Middle frontal gyrus (tissue), 1 donor: ENCODE measurements at regions not wholly inside any gene's neighbourhood (a gene's known extent, or its start where the extent isn't known, plus 50 kb on each side); places are given as distances from the start of the nearest gene placed in this dataset.
A peak's percentile ranks its signal among the peaks of the same experiment; 100 is the strongest.
"Not testable (repeated sequence)": the region's sequence is repeated elsewhere in the genome, so short reads cannot be mapped to it uniquely, and the experiment has no call there.

Source experiments
- DNase-seq: peaks from one replicate; pipeline ENCODE4 v3.0.0-alpha.2; 2015; ENCODE audit warnings: low spot score; ENCODE audit errors: extremely low spot score

DNA sequence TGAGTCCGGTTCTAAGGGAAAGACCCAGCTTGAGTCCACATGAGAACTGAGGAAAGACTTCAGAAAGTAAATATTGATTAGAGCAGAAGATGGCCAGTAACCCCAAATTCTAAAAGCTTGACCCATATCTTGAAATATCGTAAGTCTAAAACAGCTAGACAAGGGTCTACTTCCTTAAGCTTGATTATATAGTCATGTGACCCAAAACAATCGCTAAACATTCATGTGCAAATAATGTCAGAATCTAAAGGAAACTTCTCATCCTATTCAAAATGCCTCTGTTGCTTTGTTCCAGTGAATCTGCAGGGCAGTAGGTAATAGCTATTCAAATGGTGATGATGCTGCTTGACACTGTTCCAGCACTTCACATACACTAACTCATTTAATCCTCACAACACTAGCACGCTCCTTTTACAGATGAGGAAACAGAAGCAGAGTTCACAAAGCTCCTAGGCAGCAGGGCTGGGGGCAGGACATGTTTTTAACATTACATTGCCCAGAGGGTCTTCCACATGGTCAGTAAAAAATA lies 52.6 kb downstream of the TCF20 start:
- DNase-seq = no peak

DNA sequence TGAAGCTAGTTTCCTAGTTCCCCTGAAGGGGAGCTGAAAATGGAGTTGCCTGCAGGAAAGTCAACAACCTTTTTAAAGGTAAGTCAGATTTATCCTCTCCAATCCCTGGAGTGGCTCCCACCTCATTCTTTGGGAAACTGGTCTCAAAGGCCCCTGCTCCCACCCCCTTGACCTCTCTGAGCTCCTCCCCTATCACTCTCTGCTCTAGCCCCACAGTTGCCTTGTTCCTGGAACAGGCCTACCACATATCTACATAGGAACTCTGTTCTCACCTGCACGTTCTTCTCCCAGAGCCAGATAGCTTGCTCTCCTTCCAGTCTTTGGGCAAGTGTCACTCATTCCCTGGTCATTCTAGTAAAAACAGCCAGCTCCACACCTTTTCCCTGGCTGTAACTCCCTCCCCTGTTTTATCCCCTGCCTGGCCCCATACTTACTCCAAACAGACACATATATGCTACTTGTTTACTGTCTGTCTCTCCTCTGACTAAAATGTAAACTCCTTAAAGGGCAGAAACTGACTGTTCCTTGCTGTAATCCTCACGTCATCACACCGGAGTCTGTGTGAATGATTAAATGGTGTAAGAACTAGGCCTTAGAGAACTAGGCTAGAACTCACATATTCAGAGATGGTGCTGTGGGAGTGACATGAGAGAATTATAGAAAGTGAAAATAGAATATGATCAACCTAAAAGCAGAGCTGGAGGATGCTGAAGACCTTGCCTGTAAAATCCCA lies 53.3 kb downstream of the TCF20 start:
- no peak for DNase-seq

DNA sequence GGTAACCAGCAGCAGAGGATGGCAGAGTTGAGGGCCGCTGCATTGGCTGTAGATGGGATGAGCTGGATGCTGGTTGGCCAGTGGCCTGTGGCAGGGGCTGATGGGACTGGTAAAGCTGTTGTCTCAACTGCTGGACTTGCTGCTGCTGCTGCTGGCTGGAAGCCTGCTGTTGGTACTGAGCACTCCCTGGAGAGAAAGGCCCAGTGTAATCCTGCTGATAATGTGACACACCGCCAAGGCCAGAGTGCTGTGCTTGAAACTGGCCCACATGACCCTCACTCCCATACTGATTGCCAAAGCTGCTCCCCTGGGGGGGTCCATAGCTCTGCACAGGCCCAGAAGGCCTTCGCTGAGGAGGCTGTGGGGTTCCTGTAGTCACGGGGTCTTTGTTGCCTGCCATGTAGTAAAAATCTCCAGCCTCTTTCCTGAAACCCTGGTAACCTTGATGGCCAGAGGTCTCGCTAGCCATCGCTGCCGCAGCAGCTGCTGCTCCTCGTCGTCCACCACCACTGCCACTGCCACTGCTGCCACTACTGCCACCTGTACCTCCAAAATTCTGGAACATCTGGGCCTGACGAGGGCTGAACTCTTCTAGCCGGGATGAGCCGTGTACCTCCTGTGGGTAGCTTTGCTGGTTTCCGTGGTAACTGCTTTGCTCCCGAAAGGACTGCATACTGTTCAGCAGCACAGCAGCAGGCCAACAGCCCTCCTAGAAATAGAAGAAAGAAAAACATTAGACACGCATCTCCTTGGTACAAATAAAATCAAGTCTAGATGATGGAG lies 55.6 kb downstream of the TCF20 start:
- peak; percentile 64 for DNase-seq

DNA sequence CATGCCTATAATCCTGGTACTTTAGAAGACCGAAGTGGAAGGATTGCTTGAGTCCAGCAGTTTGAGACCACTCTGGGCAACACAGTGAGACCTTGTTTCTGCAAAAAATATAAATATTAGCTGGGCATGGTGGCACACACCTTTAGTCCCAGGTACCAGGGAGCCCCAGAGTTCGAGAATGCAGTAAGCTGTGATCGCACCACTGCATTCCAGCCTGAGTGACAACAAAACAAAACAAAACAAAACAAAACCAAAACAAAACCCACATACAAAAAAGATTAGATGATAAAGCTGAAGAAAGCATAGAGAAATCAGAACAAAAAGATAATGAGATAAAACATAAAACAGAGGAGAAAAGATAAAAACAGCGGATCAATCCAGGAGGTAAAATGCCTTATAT lies 62.1 kb downstream of the TCF20 start:
- no peak for DNase-seq

DNA sequence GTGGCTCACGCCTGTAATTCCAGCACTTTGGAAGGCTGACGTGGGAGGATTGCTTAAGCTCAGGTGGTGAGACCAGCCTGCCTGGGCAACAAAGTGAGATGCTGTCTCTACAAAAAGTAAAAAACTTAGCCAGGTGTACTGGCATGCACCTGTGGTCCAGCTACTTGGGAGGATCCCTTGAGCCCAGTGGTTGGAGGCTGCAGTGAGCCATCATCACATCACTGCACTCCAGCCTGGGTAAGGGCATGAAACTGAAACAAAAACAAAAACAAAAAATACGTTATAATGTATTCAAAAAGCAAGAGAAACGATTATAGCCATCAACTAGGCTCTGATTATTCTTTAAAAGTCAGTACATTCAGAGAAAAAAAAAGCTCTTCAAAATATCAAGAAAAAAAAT lies 62.5 kb downstream of the TCF20 start:
- DNase-seq = no peak

DNA sequence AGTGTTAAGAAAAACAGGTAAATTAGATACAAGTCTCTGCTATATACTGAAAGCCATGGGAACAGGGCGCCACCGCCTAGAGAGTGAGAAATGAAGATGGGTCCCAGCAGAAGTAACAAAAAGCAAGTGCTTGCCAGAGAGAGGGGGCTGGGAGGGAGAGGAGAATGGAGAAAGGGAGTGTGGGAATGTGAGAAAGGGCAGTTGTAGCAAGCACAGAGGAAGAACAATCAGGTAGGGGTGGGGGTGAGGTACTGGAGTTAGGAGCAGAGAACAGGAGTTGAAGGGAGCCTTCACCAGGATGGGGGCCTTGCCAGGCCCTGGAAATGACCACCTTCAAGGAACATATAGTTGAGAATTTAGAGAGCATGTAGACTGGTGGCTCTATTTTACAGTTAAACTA lies 66.8 kb downstream of the TCF20 start:
- no peak for DNase-seq

DNA sequence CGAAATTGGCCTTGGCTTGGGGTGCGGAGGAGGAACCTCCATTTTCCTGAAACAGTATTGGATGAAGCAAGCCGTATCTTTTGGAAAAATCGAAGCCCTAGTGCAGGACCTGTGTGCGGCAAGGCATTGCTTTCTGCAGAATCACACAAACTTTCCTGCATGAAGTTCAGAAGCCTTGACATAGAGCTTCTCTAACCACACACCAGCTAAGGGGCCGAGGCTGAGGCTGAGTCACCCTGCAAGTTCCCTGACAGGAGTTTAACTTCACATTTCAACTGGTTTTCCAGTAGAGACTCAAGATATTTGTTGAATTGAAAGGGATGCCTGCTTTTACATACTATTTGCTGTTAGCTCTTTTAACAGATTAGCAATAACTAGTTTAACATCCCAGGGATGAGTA lies 67.8 kb downstream of the TCF20 start:
- DNase-seq = no peak

DNA sequence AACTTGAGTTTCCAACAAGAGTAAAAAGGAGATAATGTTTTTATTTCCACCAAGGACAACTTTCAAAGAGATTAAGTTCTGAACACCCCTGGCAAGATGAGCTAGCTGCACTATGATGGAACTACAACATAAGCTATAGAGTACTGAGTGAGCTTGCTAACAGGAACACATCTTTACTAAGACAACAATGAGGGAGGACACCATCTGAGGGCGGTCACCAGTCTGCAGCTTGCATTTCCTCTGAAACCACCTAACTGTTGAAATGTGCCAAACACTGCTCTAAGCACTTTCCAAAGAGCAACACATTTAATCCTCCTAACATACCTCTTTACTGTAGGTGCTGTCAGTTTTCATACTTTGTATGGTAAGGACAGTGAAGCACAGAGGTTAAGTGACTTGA lies 68.4 kb downstream of the TCF20 start:
- DNase-seq = no peak

DNA sequence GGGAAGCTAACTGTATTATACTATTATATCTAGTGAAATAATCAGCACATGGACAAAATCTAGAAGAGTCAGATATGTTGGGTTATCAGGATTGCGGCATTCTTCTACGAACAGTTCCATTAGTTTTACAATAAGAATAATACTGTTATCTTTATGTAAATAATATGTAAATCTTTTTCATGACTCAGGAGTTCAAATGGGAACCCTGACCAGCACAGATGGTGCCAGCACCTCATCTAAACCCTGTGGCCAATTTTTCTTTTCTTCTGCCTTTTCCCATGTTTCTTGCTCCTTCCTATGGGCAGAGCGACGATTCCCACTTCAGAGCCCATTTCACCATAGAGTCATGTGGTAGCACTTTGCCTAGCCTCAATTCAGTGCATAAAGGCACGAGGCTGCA lies 68.4 kb upstream of the CYP2D6 start:
- DNase-seq = no peak

DNA sequence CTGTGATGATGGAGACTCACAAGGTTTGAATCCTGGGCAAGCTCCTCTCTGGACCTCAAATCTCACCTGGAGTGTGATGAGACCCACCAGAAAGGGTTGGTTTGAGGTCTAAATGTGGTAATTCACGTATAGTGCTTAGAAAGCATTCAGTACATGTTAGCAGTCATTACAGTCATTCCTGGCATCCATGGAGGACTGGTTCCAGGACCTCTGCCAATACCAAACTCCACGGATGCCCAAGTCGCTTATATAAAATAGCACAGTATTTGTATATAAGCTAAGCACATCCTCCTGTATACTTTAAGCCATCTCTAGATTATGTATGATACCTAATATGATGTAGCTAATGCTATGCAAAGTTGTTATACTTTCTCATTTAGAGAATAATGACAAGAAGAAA lies 67.6 kb upstream of the CYP2D6 start:
- DNase-seq = no peak

DNA sequence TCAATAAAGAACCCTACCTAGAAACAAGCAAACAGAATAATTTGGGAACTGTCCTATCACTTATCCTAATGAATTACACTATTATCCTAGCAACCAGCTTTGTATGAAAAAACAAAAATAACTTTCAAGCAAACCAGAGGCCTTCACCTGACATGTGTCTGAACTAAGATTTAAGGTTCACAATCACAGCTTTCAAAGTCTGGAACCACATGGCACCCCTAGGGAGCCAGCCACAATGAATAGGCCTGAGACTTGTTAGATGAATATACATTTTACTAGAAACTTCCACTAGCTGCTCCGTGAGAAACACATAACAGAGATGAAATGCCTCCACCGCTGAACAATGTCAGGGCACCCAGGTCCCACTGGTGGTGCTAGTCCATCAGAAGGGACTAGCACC lies 65.8 kb upstream of the CYP2D6 start:
- no peak for DNase-seq

DNA sequence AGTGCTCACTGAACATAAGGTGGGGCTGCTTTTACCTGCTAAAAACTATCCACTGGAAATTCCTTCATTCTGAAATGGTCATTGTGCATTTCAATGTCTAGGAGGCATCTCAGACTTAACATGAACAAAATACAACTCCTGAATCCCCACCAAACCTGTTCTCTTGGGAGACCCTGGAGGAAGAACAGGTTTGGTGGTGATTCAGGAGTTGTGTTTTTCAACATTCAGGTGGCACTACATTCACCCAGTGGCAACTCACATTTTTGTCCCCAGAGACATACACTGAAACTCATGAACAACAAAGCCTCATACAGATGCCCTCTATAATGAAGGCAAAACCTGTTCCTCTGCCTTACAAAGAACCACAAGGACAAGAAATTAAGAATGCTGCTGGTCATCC lies 64.3 kb upstream of the CYP2D6 start:
- DNase-seq = no peak

DNA sequence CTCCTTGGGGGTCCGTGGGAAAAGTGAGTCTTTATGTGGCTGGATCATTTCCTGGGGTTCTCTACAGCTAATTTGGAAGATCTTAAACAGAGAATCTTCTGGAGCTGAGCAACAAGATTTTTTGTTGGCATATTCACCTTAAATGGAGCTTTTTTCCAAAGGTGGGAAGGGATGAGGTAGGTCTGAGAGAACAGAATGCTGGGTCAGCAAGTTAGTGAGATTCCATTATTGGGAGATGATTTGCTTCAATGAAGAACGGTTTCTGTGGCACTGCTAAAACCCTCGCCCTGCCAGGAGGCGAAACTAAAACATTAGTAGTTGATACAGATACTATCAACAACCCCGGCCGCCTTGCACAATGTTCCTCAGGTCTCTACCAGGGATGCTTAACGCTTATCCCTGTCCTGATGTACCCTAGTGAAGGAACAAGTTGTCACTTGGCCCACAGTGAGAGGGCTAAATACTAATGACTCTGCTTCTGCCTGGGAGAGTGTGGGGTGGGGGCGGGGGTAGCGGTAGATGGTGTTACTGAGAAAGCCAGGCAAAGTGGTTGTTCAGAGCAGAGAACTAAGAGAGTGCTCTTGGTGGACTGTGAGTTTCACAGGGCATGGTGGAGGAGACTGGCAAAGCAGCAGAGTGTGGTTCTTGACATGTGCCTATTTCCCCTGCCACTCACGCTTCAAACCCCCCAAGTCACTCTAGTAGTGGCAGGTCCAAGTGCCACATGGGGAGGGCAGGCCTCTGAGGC lies 63.7 kb upstream of the CYP2D6 start:
- no peak for DNase-seq

DNA sequence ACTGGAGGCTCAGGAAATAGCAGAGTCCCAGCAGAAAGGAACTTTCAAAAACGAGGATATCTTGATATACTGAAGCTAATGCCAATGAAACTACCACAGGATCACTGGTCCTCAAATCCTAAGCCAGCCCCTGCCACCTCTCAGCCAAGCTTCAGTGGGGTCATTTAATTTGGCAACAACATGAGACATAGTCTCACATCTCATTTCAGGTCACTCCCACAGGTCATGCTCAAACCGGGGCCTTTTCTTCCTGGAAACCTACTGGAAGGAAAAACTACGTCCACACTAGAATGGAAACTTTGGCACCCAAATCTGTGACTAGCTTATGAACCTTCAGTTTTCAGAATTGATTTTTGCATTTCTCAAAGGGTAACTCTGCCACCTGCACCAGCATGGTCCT lies 61.9 kb upstream of the CYP2D6 start:
- DNase-seq = no peak

DNA sequence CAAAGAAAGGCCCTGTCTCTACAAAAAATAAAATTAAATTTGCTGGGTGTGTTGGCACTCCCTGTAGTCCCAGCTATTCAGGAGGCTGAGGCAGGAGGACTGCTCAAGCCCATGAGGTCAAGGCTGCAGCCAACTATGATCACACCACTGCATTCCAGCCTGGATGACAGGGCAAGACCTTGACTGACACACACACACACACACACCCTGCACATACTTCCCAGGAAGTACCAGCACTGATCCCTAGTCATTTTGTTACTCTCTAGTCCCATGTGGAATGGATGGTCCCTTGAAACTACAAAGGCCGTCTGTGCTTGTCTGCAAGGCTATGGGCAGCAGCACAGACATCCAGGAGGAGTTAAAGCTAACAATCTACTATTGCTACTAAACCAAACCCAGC lies 59.7 kb upstream of the CYP2D6 start:
- DNase-seq = no peak

DNA sequence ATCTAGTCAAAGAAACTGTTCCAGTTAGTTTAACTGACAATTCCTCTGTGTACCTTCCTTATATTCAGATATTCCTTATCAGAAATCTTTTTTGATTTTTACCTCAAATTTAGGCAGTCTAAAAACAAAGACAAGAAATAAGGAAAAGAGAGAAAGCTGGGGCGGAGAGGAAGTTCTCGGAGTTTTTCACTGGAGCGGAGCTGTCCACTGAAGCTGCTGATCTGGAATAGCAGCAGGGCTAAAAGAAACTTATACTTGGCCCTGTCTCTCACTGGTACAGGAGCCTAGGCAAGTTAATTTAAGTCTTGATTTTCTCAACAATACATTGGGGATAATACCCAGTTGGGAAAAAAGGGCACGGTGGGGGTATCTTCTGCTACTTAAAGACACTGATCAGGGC lies 59.2 kb upstream of the CYP2D6 start:
- DNase-seq = no peak

DNA sequence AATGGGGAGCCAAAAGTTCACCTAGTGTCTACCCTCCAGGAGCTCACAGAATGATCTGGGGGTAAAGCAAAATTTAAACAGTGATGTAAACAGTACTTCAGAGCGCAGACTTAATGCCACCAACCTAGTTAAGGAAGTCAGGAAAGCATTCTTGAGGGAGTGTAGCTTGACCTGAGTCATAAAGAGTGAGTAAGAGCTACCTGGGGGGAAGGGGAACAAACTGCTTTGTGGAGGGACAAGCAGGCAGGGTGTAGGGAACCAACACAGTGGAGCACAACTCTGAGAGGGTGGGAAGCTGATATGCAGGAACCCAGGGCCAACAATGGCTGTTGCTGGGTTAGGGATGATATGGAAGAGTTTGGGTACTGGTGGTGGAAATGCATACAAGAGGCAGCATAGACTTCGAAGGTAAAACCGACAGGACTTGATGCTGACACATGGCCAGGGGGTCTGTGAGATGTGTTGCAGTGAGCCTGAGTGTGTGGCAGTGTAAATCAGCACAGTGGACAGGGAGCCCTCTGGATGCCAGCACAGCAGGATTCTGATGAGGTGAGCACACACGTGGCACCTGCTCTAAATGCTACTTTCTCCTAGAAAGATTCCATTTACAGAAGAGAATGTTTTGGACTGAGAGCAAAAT lies 58.3 kb upstream of the CYP2D6 start:
- no peak for DNase-seq

DNA sequence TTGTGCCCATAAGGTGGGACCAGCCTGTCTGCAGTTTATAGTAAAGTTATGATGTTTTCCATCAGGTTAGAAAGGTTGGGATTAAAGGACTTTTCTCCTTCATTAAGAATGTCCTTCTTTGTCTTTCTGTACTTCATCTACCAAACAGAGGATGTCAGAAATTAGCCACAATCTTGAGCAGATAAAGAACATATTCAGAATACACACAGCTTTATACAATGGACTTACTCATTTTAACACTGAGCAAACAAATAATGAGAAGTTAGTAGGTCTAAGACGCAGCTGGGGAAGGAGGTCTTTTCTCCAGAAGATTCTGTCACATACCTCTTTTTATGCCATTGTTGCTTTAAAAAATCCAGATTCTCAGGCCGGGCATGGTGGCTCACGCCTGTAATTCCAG lies 57.0 kb upstream of the CYP2D6 start:
- DNase-seq = no peak

DNA sequence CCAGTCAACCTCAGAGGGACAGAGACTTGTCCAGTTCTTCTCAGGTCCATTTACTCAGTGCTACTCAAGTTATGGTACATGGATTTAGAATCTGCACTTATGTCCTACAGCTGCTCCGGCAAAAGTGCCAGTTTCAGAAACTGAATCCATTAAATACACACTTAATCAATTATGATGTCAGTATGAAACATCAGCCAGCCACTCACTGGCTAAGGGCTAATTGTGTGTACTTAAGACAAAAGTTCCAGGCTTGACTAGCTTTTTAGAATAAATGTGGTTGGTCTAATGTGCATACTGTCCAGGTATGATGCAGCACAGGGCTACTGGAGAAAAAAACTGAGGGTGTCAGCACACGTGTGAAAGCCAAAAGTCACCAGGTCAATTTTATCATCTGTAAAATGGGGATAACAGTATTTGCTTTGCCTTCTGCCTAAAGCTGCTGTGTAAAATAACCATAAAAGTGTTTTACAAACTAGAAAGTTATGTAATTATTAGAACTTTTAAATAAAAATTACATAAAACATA lies 55.4 kb upstream of the CYP2D6 start:
- DNase-seq = no peak

DNA sequence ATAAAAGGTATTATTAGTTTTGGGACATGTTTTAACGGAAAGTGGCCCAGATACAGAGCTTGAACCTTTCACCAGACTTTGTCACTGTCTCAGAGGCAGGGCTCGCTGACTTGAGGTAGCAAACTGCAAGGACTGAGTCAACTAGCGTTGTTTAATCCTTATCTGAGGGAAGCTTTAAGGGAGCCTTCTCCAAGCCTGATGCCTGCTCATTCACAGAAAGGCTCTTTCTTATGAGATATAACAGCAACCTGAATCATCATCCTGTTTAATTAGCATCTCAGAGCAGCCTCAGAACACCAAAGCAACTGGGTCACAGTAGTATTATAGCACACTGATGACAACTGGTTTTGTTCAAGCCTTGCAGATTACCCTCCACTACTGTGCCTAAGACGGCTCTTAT lies 54.2 kb upstream of the CYP2D6 start:
- no peak for DNase-seq

DNA sequence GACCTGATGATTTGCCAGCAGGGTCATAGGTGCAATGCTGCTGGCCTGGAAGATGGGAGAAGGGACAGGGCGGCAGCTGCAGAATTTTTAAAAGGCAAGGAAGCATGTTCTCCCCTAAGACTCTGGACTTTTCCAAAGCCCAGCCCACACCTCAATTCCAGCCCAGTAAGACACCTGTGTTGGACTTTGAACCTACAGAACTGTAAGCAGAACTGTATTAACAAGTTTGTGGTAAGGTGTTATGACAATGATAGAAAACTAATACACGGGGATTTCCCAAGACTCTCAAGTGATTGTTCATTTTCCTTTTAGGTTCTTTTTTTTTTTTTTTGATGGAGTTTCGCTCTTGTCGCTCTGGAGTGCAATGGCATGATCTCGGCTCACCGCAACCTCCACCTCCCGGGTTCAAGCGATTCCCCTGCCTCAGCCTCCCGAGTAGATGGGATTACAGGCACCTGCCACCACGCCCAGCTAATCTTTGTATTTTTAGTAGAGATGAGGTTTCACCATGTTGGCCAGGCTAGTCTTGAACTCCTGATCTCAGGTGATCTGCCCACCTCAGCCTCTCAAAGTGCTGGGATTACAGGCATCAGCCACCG lies 53.0 kb upstream of the CYP2D6 start:
- DNase-seq = not testable (repeated sequence)
